ENCODE measurements at regions not wholly inside any gene's neighbourhood (a gene's known extent, or its start where the extent isn't known, plus 50 kb on each side); places are given as distances from the start of the nearest gene placed in this dataset.

DNA sequence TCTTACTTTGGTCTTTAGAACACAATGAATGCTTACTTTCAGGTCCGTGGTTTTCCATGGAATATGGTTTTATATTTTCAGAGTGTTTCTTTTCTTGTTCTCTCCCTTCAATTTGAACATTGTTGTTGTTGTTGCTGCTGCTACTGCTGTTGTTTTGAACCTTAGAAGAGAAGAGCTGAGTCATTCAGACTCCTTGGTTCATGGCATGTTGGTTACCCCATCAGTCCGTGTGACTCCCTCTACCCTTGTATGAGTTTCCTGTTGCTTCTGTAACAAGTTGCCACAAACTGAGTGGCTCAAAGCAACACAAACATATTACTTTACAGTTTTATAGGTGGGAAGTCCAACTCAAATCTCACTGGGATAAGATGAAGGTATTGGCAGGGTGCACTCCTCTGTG is 511.0 kb downstream of the INSC start:
- DNase-seq = no peak

DNA sequence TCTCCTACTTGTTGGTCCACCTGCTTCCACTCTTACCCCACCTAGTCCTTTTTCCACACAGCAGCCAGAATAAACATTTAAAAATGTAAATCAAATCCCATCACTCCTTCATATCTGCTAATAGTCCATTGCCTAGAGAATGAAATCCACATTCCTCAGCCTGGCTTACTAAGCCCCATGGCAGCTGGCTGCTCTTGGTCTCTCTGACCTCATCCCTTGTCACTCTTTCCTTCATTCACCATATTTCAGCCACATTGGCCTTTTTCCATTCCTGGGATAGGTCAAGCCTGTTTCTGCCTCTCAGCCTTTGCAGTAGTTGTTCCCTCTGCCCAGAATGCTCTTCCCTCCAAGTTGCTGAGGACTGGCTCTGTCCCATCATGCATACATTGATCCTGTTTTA is 512.8 kb downstream of the INSC start:
- no peak for DNase-seq

DNA sequence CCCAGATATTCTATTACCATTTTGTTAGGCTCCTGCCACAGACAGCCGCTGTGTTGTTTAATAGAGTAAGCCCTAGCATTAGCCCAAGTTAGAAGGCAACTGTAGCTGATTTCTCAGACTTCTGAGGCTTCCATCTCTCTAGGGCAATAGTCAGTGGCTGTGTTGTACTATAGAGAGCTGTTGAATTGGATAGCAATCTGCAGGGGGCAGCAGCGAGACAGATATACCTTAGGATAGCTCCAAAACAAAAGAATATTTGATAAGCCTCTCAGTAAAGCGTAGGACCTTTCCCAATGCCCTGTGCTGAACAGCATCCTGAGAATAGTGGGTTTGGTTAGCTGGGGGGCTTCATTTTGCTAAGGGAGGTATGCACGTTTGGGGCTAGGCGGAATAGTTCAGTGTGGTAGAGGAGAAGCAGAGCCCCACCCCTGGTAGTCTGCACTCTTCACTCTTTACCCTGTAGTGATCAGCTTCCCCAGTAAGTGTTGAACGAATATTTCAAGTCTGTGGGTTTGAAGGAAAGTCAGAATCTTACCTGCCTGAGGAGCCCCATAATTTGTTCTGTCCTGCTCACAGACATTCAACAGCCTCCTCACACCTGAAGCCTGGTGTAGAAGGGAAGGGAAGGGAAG is 515.1 kb downstream of the INSC start:
- no peak for DNase-seq

DNA sequence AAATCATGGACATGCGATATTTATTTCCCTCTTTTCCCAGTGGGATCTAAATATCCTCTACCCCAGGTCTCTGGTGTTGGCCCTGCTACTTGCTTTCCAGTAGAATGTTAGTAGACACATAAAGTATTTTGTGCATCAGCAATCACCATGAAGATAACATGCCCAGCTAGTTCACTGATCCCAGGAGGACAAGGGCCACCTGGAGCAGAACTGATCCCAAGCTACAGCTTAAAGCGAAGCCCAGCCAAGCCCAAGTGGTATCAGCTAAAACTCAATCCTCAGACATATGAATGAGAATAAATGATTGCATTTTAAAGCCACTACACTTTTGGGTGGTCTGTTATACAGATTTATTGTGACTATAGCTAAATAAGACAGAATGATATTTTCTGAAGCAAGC is 516.2 kb downstream of the INSC start:
- no peak for DNase-seq

DNA sequence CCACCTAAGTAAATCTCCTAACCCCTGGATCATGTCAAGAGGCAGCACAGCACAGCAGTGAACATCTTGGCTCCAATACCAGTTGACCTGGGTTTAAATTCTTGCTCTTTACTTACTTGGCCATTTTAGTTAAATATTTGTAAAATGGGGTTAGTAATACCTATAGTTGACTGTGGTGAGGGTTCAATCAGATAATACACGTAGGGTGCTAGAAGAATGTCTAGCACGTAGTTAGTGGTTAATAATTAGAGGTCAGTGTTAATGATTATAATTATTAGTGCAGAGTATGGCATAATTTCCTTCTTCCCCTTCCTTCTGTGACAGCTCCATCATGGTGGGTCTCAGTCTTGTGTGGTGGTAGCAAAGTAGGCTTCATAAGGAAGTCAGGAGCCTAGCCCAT is 520.8 kb downstream of the INSC start:
- DNase-seq = no peak

DNA sequence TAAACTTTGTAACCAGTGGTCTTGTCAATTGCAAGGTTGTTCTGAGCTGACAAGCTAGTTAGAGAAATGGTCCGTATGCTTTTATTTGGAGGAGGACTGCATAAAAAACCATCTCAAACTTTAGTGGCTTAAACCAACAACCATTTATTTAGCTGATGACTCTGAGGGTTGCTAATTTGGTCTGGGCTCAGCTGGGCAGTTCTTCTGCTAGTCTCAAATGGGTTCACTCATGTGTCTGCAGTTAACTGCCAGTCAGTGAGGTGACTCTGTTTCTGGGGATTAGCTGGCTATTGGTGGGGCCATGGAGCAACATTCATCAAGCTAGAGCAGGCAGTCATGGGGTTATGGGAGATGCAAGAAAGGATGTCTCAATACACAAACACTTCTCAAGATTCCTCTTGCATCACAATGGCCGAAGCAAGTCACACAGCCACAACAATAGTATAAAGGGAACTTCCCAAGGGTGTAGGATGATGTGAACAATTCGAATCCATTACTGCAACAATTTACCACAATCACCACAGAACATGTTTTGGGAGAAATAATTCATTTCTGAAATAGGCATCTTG is 521.9 kb downstream of the INSC start:
- DNase-seq = no peak

DNA sequence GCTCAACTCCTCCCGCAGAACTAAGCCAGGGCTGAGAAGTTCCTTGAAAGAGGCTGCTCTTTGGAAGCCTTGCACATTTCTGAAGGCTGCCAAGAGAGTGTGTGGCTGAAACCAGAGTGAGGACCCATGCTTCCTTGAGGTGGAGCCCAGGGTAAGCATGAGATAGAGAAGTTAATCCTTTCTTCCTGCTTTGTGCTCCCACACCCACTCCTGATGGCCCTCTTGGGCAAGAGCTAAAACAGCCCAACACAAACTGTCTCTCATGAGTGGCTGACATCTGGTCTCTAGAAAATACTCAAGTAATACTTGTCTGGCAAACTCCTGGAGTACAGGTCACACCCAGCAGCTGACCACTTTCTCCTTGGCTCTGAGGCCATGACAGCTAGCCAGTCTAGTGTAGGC is 523.7 kb downstream of the INSC start:
- no peak for DNase-seq

DNA sequence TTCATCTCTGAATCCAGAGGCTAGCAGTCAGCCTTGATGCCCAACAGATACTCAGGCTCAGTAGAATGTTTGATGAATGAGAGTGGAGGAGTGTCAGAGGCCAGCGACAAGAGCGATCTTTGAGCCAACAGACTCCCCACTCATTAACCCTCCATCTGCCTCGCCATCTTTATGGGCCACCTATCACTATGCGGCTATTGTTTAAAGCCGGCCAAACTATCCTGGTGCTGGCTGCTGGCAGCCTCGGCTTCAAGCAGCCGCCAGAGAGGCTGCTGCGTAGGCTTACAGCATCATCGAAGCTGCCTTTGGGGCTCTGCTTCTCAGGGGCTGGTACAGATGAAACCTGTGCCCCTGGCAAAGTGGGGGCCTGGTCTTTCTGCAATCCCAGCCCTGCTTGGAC is 525.6 kb downstream of the INSC start:
- no peak for DNase-seq

DNA sequence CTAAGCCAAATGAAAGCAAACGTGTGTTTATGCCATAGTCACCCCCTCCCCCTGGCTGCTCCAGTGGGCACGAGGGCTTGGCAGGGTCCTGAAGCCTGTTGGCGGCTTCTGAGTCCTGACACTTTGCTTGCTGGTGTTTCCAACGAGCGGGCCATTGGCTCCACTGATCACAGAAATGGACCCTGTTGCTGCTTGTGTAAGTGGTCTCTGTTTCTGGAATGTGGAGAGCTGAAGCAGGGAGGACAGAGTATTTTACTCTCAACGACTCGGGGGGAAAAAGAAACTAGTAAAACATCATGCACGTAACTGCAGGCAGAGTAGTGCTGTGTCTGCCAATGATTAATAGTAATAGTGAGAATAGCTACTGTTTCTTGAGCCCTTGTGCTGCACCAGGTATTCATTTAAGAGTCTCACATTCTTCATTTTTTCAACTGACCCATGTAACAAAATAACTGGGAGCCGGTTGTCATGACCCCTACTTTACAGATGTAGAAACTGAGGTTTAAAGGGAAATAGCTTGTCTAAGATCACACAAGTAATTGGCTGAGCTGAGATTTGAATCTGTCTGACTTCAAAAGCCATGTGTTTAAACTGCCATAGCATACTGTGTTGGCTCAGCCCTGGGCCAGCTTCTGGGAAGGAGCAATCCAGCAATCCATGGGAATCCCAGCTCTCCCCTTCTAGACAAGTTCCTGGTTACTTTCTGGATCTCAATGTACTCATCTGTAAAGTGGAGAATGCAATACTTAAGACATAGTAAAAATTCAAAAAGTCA is 526.7 kb downstream of the INSC start:
- peak; percentile 18 for DNase-seq

DNA sequence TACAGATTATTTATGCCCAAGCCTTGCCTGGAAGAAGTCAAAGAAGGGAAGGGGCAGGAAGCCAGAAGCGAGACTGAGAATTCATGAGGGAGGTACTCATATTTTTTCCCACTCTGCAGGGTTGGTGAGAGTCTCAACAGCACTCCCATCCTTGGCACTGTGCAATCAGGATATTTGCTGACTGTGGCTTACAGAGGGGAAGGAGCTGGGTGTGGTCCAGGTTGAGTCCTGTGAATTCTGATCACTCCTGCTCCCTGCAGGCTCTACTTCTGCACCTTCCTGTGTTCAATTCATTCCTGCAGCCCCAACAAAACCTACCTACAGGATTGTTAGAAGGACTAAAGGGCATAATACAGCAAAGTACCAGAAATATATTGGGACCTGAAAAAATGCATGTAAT is 530.5 kb downstream of the INSC start:
- no peak for DNase-seq

DNA sequence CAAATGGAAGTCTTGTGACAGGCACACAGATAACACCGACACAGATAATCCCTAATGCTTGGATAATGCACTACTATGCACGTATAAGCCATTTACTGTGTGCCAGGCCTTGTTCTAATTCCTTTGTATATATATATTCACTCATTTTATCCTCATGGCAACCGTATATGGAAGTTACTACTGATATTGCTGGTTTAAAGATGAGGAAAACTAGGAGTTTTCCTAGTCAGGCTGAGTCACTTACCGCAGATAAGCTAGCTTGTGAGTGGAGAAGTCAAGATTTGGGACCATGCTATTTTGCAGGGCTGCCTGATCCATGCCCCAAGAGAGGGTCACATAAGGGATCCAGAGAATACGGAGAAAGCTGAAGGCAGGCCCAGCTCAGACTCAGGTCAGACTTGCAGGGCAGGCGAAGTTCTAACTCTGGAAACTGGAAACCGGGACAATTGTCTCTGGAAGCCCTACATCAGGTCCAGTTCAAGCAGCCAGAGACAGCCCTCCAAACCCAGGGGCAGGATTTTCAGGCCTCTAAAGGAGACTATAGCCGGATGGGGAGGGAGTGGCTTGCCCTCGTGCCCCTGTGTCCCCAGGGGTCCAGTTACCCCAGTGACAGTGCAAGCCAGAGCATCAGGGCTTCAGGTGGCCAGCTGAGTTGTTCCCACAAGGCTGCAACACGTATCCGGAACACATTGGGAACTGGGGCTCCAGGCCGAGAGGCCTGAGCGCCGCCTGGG is 534.8 kb downstream of the INSC start:
- DNase-seq = no peak

DNA sequence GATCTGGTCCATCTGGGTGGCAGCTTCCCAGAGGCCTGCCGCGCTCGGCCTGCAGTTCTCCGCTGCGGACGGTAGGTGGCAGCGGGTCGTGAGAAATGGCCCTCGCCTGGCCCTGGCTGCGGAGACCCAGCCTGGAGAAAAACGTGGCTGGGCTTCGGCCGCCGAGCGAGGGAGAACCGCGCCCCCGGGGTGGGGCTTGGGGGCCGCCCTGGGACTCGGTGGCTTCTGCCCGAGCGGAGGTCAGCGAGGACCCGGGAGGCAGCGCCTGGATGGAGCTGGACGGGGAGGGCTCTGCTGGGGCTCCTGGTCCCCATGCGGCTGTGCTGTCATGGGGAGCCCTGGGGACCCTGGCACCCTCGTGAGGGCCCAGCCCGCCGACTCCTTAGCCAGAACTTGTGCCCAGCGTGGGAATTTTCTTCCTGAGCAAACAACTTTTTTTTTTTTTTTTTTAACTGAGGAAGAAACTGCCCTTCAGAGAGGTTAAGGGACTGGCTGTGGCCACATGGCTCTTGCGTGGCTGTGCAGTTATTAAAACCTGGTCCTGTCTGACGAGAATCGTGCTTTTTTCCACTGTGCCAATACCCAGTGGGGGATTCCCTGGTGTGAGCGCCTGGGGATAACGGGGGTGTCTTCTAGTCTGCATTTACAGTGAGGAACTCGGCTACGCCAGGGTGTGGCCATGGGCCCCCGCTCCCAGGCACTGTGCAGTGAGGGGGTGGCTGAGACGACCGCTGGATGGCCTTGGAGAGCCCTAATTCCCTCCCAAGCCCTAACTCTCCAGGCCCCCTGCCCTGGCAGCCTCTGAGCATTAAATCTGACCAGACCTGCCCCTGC is 535.6 kb downstream of the INSC start:
- DNase-seq = peak; percentile 92

DNA sequence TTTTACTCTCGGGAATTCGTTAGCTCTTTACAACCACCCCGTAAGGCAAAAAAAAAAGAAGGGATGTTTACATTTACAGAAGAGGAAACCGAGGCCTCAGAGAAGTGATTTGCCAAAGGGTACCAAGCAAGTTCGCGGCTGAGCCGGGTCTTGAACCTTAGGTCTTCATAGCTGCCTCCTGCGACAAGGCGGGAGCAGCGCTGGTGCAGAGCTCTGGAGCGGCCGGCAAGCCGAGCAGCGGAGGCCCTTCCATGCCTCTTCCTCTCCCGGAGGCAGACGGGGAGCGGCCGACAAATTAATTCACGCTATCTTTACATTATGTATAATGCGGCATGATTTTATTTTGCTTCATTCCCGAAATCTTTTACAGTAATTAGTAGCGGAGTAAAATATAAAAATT is 536.3 kb downstream of the INSC start:
- no peak for DNase-seq

DNA sequence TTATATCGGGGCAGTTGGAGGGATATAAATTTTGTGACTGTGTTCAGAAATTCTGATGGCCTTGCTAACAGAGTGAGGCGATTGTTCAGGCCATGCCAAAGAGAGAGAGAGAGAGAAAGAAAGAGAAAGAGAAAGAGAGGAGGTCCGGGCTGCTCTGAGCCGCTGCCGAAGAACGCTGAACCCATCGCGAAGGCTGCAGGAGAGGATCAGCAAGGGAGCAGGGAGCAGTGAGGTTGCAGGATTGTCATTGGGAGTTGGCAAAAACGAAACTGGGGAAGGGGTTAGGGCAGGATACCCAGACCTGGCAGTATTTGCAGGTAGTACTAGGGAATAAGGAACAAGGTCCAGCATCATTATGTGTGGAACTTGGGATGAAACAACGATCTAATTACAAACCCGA is 537.1 kb downstream of the INSC start:
- DNase-seq = no peak

DNA sequence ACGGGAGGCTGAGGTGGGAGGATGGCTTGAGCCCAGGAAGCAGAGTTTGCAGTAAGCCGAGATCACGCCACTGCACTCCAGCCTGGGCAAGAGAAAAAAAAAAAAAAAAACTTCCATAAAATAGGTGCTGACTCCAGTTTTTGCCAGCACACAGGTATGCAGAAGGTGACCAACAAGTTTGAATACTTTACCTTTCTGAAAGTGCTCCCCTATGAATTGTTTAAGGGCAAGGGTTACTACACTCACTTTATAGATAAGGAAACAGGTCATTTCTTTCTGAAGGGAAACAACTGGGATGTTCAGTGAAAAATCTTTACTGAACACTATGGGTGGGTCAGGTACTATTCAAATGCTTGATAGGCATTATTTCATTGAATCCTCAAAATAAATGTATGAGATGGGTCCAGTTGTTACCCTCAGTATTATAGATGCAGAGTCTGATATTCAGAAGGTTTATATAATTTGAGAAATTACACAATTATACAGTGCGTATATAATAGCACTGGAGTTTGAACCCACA is 538.5 kb downstream of the INSC start:
- DNase-seq = no peak

DNA sequence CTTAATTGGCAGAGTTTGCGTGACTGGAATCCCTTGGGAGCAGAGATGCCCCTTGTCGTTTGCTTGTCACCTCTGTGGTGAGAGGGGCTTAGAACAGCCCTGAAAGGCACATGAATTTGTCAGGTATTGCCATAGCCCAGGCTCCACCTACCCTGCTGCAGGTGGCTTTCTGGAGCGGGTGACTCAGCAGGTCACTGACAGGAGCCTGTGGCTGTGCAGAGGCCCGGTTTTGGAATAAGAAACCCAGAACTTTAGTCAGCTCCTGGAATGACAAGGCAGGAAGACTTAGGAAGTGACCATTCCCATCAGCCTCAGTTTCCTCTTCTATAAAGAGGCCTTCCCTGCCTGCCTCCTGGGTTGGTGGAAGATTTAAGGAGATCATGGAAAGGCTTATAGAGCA is 539.7 kb downstream of the INSC start:
- DNase-seq = no peak

DNA sequence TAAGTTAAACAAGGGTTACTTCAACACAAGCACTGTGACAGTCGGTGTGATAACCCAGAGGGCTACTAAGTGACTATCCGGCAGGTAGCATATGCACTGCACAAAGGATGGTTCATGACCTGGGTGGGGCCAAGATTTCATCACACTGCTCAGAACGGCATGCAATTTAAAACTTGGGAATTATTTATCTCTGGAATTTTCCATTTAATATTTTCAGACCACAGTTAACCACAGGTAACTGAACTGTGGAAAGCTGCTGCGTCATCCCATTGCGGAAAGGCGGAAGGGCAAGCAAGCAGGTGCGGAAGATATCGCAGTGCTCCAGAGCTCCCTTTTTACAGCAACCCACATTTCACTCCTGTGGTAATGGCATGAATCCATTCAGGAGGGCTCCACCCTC is 540.8 kb downstream of the INSC start:
- no peak for DNase-seq

DNA sequence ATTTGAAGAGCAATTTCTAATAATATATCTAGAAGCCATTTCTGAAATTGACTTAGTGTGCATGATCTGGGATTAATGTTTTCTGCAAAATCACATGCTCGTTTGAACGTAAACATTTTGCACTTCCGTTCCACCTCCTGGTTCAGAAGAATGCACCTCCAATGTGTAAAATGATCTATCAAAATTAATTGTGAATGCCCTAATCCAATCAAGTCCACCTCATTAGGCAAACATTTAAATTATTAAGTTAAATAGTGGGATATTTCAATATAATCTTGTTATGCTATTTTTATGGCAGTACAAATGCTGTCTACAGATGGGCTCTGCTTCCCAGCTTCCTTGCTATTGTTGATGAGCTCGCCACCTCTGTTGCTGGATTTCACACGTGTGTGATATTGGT is 542.5 kb downstream of the INSC start:
- no peak for DNase-seq

DNA sequence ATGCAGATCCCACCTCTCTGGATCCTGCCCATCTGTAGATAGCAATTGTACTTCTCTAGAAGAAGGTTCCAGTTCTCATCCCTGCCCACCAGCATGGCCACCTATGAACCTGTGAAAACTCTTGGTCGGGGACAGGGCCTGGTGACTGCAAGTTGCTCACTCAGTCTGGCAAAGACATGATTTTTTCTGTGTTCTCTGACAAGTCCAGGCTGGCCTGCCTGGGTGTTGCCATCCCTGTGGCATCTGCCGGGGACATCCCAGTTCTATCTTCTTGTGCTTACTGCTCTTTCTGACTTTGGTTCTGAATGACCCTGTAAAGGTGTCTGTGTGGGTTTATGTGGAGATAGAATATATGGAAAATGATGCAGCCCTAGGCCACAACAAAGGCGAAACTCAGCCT is 545.8 kb downstream of the INSC start:
- DNase-seq = no peak

DNA sequence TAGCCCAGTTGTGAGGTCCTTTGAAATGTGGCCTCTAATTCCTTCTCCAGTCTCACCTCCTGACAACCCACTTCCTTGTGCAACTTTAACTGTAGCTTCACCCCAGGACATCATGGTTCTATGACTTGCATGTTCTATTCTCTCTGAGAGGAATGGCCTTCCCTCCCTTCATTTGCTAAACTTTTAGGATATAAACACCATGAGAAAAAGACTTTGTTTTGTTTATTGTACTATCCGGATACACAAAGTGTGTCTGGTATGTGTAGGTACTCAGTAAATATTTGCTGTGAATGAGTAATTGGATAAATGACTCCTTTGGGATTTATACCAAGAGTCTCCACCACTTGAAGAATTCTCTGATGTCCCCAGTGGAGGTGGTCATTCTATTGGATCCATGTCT is 547.6 kb downstream of the INSC start:
- no peak for DNase-seq

DNA sequence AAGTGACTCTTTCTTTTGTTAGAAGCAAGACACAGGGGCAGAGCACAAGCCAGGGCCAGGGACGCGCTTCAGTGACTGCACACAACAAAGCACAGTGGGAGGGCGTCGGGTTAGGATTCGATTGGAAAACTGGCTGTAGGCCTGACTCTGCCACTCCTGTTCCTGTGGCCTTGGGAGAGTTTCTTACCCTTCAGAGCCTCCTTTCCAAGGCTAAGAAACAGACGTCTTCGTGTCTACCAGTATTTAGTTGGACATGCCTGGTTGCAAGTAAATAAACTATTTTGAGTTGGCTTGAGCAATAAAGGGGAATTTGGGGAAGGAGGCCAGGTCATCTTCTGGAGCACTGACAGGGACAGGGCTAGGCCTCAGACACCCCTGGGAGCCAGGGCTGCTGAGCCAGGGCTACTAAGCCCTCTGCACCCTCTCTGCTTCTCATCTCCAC is 549.1 kb downstream of the INSC start:
- peak; percentile 91 for DNase-seq

DNA sequence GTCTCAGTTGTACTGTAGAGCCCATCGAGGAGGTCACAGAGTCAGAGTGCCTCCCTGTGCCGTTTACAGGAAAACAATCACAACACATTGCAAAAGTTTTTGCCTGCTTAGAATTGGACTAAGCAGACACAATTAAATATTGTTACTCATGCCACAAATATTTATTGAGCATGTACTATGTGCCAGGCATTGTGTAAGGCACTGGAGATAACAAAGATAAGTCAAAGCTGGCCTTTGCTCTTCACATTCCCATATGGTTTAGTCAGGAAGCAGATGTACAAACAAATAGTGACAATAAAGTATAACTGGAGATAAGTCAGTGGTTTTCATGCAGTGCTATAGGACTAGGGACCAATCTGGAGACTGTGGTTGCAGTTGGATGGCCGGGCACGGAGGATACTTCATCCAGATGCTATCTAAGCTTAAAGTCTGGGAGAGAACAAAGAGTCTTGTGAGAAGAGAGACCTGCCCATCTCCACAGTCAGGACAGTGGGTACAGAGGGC is 550.7 kb downstream of the INSC start:
- DNase-seq = no peak
